Endothelial cell (in vitro differentiated cells): ENCODE measurements at regions not wholly inside any gene's neighbourhood (a gene's known extent, or its start where the extent isn't known, plus 50 kb on each side); places are given as distances from the start of the nearest gene placed in this dataset.

ENCODE experiments used
- DNase-seq: peaks from one replicate; pipeline ENCODE4 v3.0.0; 2021; ENCODE audit warnings: low spot score
- H3K27ac Mint-ChIP-seq: one replicate; pipeline ENCODE4 v1.8.0; 2021; ENCODE audit warnings: mixed read lengths, inconsistent platforms; ENCODE audit not compliant: unreplicated experiment
- H3K27me3 Mint-ChIP-seq: one replicate; pipeline ENCODE4 v1.8.0; 2021; ENCODE audit warnings: mild to moderate bottlenecking, moderate library complexity, mixed read lengths, inconsistent platforms; ENCODE audit not compliant: unreplicated experiment
- H3K36me3 Mint-ChIP-seq: one replicate; pipeline ENCODE4 v1.8.0; 2021; ENCODE audit warnings: mild to moderate bottlenecking, low read depth, mixed read lengths, inconsistent platforms; ENCODE audit not compliant: unreplicated experiment
- H3K4me1 Mint-ChIP-seq: one replicate; pipeline ENCODE4 v1.8.0; 2021; ENCODE audit warnings: mild to moderate bottlenecking, mixed read lengths, inconsistent platforms; ENCODE audit not compliant: unreplicated experiment
- H3K4me3 Mint-ChIP-seq: one replicate; pipeline ENCODE4 v1.8.0; 2021; ENCODE audit warnings: mild to moderate bottlenecking, mixed read lengths, inconsistent platforms; ENCODE audit not compliant: unreplicated experiment
- H3K9me3 Mint-ChIP-seq: one replicate; pipeline ENCODE4 v1.8.0; 2021; ENCODE audit warnings: mixed read lengths, inconsistent platforms; ENCODE audit not compliant: unreplicated experiment
- CTCF ChIP-seq: fragments of 200-600 bp; sonication (generic); IDR thresholded peaks from one replicate; pipeline ENCODE4 v1.5.0; 2021; ENCODE audit warnings: antibody characterized with exemption; ENCODE audit not compliant: unreplicated experiment

DNA sequence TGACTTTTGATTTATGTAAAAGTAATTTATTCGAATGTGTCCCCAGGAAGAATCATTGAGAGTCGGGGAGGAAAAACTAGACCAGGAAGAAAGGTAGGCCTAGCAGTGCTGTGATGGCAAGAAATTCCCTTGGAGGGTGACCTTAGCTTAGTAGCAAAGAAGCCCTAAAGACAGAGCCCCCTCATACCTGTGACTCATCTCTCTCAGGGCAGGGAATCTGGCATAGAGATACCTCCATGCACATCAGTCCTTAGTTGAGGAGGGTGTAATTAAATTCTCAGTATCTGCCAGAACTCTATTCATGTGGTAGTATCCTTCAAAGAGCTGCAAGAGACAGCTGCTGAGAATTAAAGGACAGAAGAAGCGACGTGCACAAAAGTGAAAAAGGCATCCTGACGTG, 360.3 kb downstream of the FBXO15 start:
- Mint-ChIP-seq H3K36me3 (no peaks in the 10 kb centered on the region), H3K27ac (no peak overlapping the region), H3K9me3 (no peaks in the 10 kb centered on the region), H3K4me1 (peaks cover 11% of the 10 kb centered on the region), H3K4me3 (no peak overlapping the region), H3K27me3 (no peaks in the 10 kb centered on the region)
- DNase-seq, result no peak
- no peak for TF ChIP-seq CTCF

DNA sequence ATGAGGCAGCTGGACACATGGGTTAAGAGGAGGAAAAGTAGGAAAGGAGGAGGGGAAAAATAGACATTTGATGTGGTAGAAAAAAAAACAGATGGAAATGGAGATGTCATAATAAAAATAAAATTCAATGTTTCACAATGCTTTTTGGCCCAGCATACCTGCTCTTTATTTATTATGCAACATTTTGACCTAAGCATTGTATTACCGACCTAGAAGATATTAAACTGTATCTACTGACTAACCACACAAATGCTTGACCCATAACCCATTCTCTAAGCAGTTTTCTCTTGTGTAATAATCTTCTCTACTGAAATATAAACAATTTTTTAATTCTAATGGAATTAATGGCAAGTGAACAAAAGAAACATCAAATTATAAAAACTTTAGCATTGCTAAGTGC, 362.3 kb downstream of the FBXO15 start:
- H3K27me3 Mint-ChIP-seq, result no peaks in the 10 kb centered on the region
- H3K9me3 Mint-ChIP-seq, result no peaks in the 10 kb centered on the region
- DNase-seq, result no peak
- peaks cover 11% of the 10 kb centered on the region for H3K4me1 Mint-ChIP-seq
- no peak for TF ChIP-seq CTCF
- H3K36me3 Mint-ChIP-seq, result no peaks in the 10 kb centered on the region
- no peak overlapping the region for H3K4me3 Mint-ChIP-seq
- H3K27ac Mint-ChIP-seq, result peak overlapping the region; percentile 88

DNA sequence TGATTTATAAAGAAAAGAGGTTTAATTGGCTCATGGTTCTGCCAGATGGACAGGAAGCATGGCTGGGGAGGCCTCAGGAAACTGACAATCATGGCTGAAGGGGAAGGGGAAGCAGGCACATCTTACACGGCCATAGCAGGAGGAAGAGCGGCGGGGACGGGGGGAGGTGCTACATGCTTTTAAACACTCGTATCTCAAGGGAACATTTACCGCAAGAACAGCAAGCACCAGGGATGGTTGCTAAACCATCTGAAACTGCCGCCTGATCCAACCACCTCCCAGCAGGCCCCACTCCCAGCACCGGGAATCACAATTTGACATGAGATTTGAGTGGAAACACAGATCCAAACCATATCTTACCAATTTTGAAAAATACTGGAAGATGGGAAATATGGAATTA, 362.8 kb downstream of the FBXO15 start:
- Mint-ChIP-seq H3K36me3 (no peaks in the 10 kb centered on the region), H3K4me1 (peaks cover 11% of the 10 kb centered on the region), H3K27ac (peak overlapping the region; percentile 88), H3K9me3 (no peaks in the 10 kb centered on the region), H3K4me3 (peak overlapping the region; percentile 45), H3K27me3 (no peaks in the 10 kb centered on the region)
- peak; percentile 22 for DNase-seq
- TF ChIP-seq CTCF, result no peak

DNA sequence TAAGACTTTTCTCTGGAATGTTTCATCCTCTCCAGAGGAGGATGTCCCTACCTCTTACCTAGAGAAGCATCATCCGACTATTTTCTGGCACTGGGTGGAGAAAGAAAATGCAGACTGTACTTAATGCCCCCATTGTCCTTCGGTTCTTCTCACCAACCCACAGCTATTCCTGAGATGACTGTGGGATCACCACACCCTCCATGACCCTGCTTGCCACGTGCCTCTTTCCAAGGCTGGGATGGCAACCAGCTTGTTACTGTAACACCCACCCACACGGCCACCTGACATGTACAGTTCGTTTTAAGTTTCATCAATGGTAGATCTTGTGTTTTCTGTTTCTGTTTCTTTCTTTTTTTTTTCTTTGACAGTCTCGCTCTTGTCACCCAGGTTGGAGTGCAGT, 365.2 kb downstream of the FBXO15 start:
- H3K4me3 Mint-ChIP-seq, result no peak overlapping the region
- peaks cover 11% of the 10 kb centered on the region for H3K4me1 Mint-ChIP-seq
- no peaks in the 10 kb centered on the region for H3K36me3 Mint-ChIP-seq
- H3K27ac Mint-ChIP-seq, result no peak overlapping the region
- no peaks in the 10 kb centered on the region for H3K9me3 Mint-ChIP-seq
- no peak for TF ChIP-seq CTCF
- no peaks in the 10 kb centered on the region for H3K27me3 Mint-ChIP-seq
- no peak for DNase-seq

GRCh38 chr18:73780218-73780617, 367.4 kb downstream of the FBXO15 start:
- no peak overlapping the region for H3K4me3 Mint-ChIP-seq
- DNase-seq, result no peak
- no peak for TF ChIP-seq CTCF
- H3K36me3 Mint-ChIP-seq, result no peaks in the 10 kb centered on the region
- H3K27me3 Mint-ChIP-seq, result peaks cover 1% of the 10 kb centered on the region
- no peaks in the 10 kb centered on the region for H3K9me3 Mint-ChIP-seq
- no peak overlapping the region for H3K27ac Mint-ChIP-seq
- peaks cover 11% of the 10 kb centered on the region for H3K4me1 Mint-ChIP-seq
